Activated CD8-positive, alpha-beta memory T cell treated with anti-CD3 and anti-CD28 coated beads, Interleukin-2, amount 50 U/mL, for 4 hours (primary cell): ENCODE measurements at regions not wholly inside any gene's neighbourhood (a gene's known extent, or its start where the extent isn't known, plus 50 kb on each side); places are given as distances from the start of the nearest gene placed in this dataset.

ENCODE experiments used
- DNase-seq: peaks from one replicate; pipeline ENCODE4 v3.0.0-alpha.2; 2020

DNA sequence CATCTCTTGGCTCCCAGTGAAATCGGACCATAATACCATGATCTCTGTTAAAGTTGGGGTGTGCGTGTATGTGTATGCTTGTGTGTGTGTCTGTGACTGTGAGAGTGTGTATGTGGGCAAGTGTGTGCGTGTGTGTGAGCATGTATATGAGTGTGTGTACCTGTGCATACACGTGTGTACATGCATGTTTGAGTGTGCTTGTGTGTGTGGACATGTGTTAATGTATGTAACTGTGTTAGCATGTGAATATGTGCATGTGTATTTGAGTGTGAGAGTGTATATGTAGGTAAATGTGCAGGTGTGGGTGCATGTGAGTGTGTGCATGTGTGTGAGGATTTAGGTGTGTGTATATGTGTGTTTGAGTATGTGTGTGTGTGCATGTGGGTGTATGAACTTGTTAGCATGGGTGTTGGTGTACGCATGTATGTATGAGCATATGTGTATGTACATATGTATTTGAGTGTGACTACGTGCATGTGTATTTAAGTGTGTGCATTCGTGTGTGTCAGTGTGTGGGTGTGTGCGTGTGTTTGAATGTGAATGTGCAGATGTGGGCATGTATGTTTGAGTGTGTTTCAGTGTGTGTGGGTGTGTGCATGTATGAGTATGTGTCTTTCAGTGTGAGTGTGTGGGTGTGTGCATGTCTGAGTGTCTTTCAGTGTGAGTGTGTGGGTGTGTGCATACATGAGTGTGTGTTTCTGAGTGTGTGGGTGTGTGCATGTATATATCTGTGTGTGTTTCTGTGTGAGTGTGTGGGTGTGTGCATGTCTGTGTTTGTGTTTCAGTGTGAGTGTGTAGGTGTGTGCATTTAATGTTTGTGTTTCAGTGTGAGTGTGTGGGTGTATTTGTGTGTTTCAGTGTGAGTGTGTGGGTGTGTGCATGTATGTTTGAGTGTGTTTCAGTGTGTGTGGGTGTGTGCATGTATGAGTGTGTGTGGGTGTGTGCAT, 183.2 kb downstream of the SOX9 start:
- DNase-seq = no peak

DNA sequence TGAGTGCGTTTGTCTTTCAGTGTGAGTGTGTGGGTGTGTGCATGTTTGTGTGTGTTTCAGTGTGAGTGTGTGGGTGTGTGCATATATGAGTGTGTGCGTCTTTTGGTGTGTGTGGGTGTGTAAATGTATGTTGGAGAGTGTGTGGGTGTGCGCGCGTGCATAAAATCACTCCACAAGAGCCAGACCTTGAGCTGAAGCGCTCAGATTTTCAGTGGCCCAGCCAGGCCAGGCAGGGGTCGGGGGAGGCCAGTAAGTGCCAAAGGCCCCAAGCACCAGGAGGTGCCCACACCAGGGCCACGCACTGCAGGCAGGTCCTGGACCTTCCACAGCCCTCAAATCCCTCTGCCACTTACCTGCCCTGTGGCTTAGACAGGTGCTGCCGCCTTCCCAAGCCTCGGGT, 184.0 kb downstream of the SOX9 start:
- DNase-seq = no peak

- DNase-seq = no peak
These were observed 184.7 kb downstream of the SOX9 start for GRCh38 chr17:72305472-72305871.

- DNase-seq = no peak
These were observed 185.2 kb downstream of the SOX9 start for GRCh38 chr17:72306037-72306436.

DNA sequence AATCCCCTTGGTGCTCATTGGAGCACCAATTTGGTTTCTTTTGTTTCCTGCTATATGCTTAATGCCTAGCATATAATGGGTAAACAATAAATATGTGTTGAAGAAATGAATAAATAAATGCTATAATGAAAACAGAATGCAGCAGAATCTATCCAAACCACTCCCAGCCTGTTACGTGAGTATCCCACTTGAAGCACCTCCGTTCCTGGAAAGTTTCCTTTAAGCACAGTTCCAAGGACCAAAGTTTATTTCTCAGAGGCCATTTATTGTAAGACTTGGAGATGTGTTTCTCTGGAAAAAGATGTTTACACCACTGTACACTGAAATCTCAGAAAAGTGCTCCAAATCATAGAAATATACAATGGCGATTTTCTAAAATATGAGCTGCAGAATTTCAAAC, 187.0 kb downstream of the SOX9 start:
- no peak for DNase-seq

DNA sequence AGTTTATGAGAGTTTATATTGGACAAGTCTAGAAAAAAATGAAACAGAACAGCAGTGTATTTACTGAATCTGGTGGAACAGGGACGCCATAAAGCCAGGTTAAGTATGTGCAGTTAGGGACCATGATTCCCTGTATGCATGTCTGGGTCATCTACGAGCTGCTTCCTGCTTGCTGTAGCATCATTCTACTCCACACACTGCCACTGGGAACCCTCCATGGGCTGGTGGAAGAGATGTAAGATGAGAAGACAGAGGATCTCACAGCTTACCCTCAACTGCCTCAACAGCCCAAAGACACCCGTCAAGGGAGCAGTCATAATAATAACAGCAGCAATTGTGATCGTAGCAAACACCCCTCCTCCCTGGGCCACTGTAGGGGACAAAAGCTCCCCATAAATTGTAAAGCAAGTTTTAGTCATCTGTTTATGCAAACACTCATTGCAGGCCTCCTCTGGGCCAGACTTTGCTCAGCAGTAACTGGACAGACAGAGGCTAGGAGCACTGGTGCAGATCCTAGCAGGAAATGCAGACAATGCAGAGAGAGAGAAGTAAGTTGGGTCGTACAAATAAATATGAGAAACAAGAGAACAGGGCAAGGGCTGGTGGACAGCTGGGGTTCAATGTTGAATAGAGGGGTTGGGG, 188.0 kb downstream of the SOX9 start:
- no peak for DNase-seq

DNA sequence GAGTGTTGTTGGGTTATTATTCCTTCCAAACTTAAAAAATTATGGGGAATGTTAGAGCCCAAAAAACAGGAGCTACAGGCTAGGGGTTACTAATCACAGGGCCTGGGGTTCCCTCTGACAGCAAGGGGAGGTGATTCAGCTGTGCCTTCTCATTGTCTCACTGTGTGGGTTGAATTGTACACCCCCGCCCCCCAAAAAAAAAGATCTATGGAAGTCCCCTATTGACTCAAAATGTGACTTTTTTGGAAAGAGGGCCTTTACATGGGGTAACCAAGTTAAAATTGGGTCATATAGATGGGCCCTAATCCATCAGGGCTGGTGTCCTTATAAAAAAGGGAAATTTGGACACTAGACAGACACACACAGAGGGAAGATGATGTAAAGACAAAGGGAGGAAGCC, 190.2 kb downstream of the SOX9 start:
- DNase-seq = no peak

- no peak for DNase-seq
These were observed 194.5 kb downstream of the SOX9 start for GRCh38 chr17:72315122-72315913.

DNA sequence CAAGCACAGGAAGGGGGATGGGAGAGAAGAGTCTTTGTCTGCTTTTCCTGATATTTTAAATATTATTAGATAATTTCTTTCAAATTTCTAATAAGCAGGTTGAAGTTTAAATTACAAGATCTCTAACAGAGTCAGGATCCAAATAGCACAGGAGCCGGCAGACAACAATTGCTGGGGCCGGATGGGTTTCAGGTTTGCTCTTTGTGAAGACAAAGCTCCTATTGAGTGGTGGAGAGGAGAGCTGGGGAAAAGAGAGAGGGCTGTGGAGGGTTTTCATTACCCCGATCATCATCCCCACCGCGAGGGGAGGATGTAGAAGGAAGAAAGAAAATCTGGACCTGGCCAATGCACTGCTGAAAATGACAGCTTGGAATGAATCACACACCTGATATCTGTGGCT, 197.3 kb downstream of the SOX9 start:
- DNase-seq = no peak

DNA sequence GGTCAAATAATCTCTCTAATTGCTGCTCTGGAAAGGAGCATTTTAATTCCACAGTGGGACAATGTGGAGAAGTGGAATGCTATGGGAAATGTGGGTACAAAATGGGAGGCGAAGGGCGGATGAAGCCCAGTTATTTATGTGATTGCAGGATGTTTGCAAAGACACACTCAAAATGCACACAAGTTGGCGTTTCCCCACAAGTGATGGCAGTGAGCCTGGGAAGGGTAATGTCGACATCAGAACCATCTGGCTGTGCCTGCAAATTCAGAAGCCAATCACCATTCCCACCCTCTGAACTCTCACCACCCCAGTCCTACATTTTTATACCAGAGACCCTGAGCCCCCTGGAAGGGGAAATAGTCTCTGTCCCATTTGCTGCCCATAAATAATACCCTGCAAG, 201.1 kb downstream of the SOX9 start:
- no peak for DNase-seq

DNA sequence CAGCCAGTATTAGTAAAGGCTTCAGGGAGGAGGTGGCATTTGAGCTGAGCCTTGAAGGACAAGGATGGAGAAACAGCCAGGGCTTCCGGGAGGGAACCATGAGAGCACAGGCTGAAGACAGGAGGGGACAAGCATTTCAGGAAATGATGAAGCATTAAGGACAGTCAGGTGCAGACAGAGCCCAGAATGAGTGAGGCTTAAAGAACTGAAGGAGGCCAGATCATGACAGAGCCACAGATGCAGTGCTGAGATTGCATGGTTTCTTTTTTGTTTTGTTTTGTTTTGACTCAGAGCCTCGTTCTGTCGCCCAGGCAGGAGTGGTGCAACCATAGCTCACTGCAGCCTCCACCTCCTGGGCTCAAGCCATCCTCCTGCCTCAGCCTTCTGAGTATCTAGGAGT, 211.5 kb downstream of the SOX9 start:
- DNase-seq = no peak

- DNase-seq = no peak
These were observed 212.8 kb downstream of the SOX9 start for GRCh38 chr17:72333570-72333969.

GRCh38 chr17:72334205-72334604, 213.4 kb downstream of the SOX9 start:
- no peak for DNase-seq

DNA sequence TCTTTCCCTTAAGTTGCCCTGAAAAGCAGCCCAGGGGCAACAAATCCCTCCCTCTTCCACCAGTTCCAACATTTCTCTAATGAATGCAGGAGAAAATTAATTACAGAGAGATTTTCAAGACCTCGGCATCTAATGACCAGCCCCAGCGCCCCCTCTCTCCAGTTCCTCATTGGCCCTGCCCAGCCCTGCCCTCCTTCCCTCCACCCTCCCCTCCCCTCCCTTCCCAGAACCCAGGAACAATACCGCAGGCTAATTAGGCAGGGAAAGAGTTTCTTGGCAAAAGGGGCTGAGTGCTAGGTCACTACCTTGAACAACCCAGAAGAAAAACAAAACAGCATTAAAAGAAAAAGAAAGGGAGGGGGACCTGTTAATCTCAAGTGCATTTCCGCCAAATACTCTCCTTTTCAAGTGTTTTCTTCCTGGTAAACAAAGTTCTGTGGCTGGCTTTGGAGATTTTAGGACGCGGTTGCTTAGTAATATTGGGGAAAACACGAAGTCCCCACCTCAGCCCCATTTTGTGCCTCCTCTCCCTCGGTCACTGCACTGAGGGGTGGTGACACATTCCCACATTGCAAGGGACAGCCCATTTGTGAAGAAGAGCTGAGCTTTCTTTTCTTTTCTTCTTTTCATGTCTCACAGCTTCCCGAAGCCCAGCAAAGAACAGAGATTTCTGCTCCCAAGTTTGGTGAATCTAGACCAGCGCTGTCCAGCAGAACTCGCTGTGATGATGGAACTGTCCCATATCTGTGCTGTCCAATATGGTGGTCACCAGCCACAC, 215.4 kb downstream of the SOX9 start:
- no peak for DNase-seq

DNA sequence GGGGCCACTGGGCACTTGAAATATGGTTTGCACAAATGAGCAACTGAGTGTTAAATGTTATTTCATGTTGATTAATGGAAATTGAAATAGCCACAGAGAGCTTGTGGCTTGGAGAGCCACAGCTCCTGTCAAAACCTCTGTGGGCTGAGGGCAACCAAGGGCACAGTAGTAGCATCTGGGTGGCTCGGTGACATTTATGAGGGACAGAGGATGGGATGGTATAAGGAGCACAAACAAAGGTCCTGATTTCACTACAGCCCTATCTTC, 215.9 kb downstream of the SOX9 start:
- no peak for DNase-seq

GRCh38 chr17:72338304-72338703, 217.5 kb downstream of the SOX9 start:
- no peak for DNase-seq

DNA sequence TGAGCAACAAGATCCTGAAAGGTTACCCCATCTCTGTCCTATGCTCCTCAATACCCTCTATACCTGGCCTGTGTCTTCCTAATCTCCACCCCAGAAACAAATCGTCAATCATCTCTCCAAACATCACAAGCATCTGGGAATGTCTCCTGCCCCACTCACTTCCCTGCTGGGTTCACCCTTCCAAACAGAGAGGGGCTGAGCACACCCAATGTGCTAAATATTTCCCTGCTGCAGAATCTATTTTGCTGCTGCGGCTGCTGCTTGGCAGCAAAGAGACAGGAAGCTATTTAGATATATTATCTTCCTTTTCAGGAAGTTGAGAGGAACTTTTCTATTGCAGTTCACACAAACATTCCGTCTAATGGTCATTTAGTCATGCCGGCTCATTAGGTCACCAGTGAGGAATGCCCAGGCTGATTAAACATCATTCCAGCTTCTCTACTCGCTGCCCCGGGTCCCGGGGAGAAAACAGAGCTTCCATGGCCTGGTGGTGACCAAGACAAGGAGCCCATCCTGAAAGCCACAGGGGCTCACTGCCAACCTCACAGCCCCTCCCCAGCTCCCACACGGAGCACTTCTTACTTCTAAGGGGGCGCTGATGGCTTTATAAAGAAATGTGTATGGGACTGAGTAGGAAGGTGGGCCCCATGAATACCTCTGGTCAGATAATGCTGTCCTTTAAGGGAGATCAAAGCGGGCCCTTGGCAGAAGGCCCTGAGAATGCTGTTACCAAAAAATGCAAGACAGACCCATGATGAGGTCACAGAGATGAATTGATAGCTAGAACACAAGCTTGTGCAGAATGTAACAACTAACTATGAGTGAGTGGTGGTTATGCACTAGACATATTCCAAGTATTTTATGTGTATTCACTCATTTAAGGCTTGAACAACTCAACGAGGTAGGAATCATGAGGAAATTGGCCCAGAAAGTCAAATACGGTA, 218.3 kb downstream of the SOX9 start:
- DNase-seq = no peak

DNA sequence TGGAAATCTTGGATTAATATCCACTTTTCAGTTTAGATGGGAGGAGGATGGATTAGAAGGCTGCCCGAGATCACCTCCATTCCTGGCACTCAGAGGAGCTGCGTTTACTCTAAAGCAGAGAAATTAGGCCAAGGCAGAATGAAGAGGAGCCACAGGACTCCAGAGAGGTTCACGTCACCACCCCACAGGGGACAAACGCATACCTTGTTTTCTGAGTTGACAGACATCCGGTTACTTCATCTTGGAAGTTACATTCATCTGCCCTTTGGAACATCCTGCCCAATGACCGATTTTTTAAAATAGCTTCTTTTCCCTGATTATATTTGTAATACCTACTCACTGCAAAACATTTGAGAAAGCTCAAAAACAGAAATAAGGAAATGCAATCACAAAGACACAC, 220.0 kb downstream of the SOX9 start:
- no peak for DNase-seq

- DNase-seq = no peak
These were observed 221.2 kb downstream of the SOX9 start for GRCh38 chr17:72342061-72342460.

- DNase-seq = no peak
These were observed 222.1 kb downstream of the SOX9 start for GRCh38 chr17:72342627-72343527.

DNA sequence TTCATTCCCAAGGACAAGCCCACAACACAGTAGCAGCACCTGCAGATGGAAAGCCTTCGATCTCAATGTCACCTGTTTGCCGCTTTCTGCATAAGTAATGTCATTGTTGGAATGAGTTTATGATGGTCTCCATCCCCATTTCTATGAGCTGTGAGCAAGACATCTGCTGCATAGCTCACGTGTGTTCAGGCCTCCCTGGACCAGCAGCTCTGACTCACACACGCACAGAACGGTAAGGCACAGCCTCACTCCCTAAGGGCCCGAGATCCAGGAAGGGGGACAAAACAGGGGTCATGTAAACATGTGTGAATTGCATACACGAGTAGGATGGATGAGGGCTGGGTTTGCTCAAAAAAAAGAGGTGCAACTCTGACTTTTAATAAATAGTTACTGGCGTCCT, 223.1 kb downstream of the SOX9 start:
- no peak for DNase-seq
